IMR-90 (cell line): ENCODE measurements at regions not wholly inside any gene's neighbourhood (a gene's known extent, or its start where the extent isn't known, plus 50 kb on each side); places are given as distances from the start of the nearest gene placed in this dataset.

Experiments used
- ATAC-seq: fragments of 200-7000 bp; cut with Tn5 transposase; 2 replicates; pipeline ENCODE4 v1.9.1; 2020; ENCODE audit warnings: low read depth, mild to moderate bottlenecking, moderate library complexity
- BruUV-seq: library from RNA; stranded (reverse); fragments of 400-500 nt; replicated peaks from 2 replicates; lab custom pipeline; 2021; lab: Mats Ljungman, UMichigan
- CTCF ChIA-PET: fragments of 300-600 bp; formaldehyde crosslinking; extraction: SDS; loops from one replicate; lab custom pipeline; 2021; ENCODE audit warnings: antibody characterized with exemption; lab: Yijun Ruan, JAX
- POLR2A ChIA-PET: fragments of 300-600 bp; sonication (Branson Sonifier 250); formaldehyde crosslinking; loops from one replicate; lab custom pipeline; 2022; ENCODE audit warnings: antibody characterized with exemption; ENCODE audit not compliant: unreplicated experiment; lab: Charles Lee
- DNase-seq: peaks from one replicate; pipeline ENCODE4 v3.0.0; 2013
- H2AFZ ChIP-seq: replicated peaks from 2 replicates; pipeline ENCODE3; 2013; ENCODE audit warnings: low read length, mild to moderate bottlenecking; ENCODE audit not compliant: poor library complexity
- H2AK5ac ChIP-seq: 2 replicates; pipeline ENCODE4 v1.6.1; 2013; ENCODE audit warnings: low read depth, low read length, inconsistent platforms
- H2AK9ac ChIP-seq: replicated peaks from 2 replicates; pipeline ENCODE3; 2013; ENCODE audit warnings: mild to moderate bottlenecking, low read depth, low read length, moderate library complexity; ENCODE audit not compliant: poor library complexity
- H2BK120ac ChIP-seq: 2 replicates; pipeline ENCODE4 v1.6.1; 2013; ENCODE audit warnings: low read depth, low read length, inconsistent platforms
- H2BK15ac ChIP-seq: 3 replicates; pipeline ENCODE4 v1.6.1; 2013; ENCODE audit warnings: low read depth, low read length, inconsistent platforms
- H2BK20ac ChIP-seq: 2 replicates; pipeline ENCODE4 v1.6.1; 2013; ENCODE audit warnings: low read depth, mild to moderate bottlenecking, inconsistent platforms, low read length, moderate library complexity
- H2BK5ac ChIP-seq: 2 replicates; pipeline ENCODE4 v1.6.1; 2013; ENCODE audit warnings: mild to moderate bottlenecking, low read depth, low read length, inconsistent platforms; ENCODE audit not compliant: poor library complexity, severe bottlenecking
- H3K14ac ChIP-seq: replicated peaks from 2 replicates; pipeline ENCODE4 v1.6.1; 2013; ENCODE audit warnings: low read depth, low read length, inconsistent platforms
- H3K18ac ChIP-seq: 2 replicates; pipeline ENCODE4 v1.6.1; 2013; ENCODE audit warnings: low read depth, low read length, control low read depth
- H3K23ac ChIP-seq: 2 replicates; pipeline ENCODE4 v1.6.1; 2013; ENCODE audit warnings: low read depth, low read length, inconsistent platforms
- H3K27ac ChIP-seq: 2 replicates; pipeline ENCODE4 v1.5.1; 2013; ENCODE audit warnings: mild to moderate bottlenecking, control low read depth, low read length; ENCODE audit not compliant: insufficient read depth
- H3K27me3 ChIP-seq: 2 replicates; pipeline ENCODE4 v1.6.1; 2013; ENCODE audit warnings: low read length; ENCODE audit not compliant: control insufficient read depth, insufficient read depth
- H3K36me3 ChIP-seq: 2 replicates; pipeline ENCODE4 v1.6.1; 2013; ENCODE audit warnings: low read length, mixed read lengths; ENCODE audit not compliant: control insufficient read depth, insufficient read depth
- H3K4ac ChIP-seq: 2 replicates; pipeline ENCODE4 v1.6.1; 2013; ENCODE audit warnings: low read depth, low read length, inconsistent platforms
- H3K4me1 ChIP-seq: 2 replicates; pipeline ENCODE4 v1.6.1; 2013; ENCODE audit warnings: low read length, mixed read lengths; ENCODE audit not compliant: control insufficient read depth, insufficient read depth
- H3K4me2 ChIP-seq: 2 replicates; pipeline ENCODE4 v1.6.1; 2013; ENCODE audit warnings: low read depth, mild to moderate bottlenecking, control low read depth, low read length, moderate library complexity
- H3K4me3 ChIP-seq: 2 replicates; pipeline ENCODE4 v1.5.1; 2013; ENCODE audit warnings: low read depth, mild to moderate bottlenecking, control low read depth, low read length, moderate library complexity; ENCODE audit not compliant: insufficient read depth
- H3K56ac ChIP-seq: 2 replicates; pipeline ENCODE4 v1.6.1; 2013; ENCODE audit warnings: low read length, inconsistent platforms; ENCODE audit not compliant: insufficient read depth; ENCODE audit errors: extremely low read depth
- H3K79me1 ChIP-seq, 2 experiments: 2 replicates each; pipeline ENCODE4 v1.6.1; 2013; ENCODE audit warnings: low read length in 2 of 2, inconsistent platforms in 1 of 2, low read depth in 1 of 2
- H3K9ac ChIP-seq: 2 replicates; pipeline ENCODE4 v1.6.1; 2013; ENCODE audit warnings: low read depth, low read length, control low read depth
- H3K9me1 ChIP-seq: 2 replicates; pipeline ENCODE4 v1.6.1; 2013; ENCODE audit warnings: low read length, inconsistent platforms; ENCODE audit not compliant: insufficient read depth
- H3K9me3 ChIP-seq: 2 replicates; pipeline ENCODE4 v1.6.1; 2013; ENCODE audit warnings: low read length; ENCODE audit not compliant: control insufficient read depth, insufficient read depth
- H4K20me1 ChIP-seq: 2 replicates; pipeline ENCODE4 v1.6.1; 2013; ENCODE audit warnings: low read length, inconsistent platforms; ENCODE audit not compliant: insufficient read depth
- H4K5ac ChIP-seq: 2 replicates; pipeline ENCODE4 v1.6.1; 2013; ENCODE audit warnings: mild to moderate bottlenecking, low read depth, low read length, control low read depth
- H4K8ac ChIP-seq, 2 experiments: 2 replicates each; pipeline ENCODE4 v1.6.1; 2013; ENCODE audit warnings: low read depth in 2 of 2, low read length in 2 of 2, control low read depth in 1 of 2, inconsistent platforms in 1 of 2
- H4K91ac ChIP-seq: 2 replicates; pipeline ENCODE4 v1.6.1; 2013; ENCODE audit warnings: low read depth, low read length, inconsistent platforms; ENCODE audit not compliant: insufficient read depth
- BHLHE40 ChIP-seq: fragments of 150-350 bp; IDR thresholded peaks from 2 replicates; pipeline ENCODE4 v1.6.1; 2016; ENCODE audit warnings: mild to moderate bottlenecking, low read depth, low read length
- CEBPB ChIP-seq: IDR thresholded peaks from 2 replicates; pipeline ENCODE4 v1.6.1; 2012; ENCODE audit warnings: low read depth, low read length, improper control_type of control experiment
- CHD1 ChIP-seq: IDR thresholded peaks from 2 replicates; pipeline ENCODE4 v1.6.1; 2012; ENCODE audit warnings: low read depth, low read length, improper control_type of control experiment
- CTCF ChIP-seq: conservative IDR thresholded peaks from 2 replicates; pipeline ENCODE4 v1.5.1; 2012; ENCODE audit warnings: mild to moderate bottlenecking, low read depth, low read length, improper control_type of control experiment
- ELK1 ChIP-seq: fragments of 150-350 bp; IDR thresholded peaks from 2 replicates; pipeline ENCODE4 v1.6.1; 2016; ENCODE audit warnings: low read depth, mild to moderate bottlenecking, low read length, moderate library complexity, borderline replicate concordance
- FOS ChIP-seq: fragments of 150-350 bp; IDR thresholded peaks from 2 replicates; pipeline ENCODE4 v1.6.1; 2016; ENCODE audit warnings: low read depth, low read length
- MAFK ChIP-seq: IDR thresholded peaks from 2 replicates; pipeline ENCODE4 v1.6.1; 2012; ENCODE audit warnings: low read depth, low read length, improper control_type of control experiment
- MXI1 ChIP-seq: IDR thresholded peaks from 2 replicates; pipeline ENCODE4 v1.6.1; 2012; ENCODE audit warnings: low read depth, mild to moderate bottlenecking, low read length, moderate library complexity, borderline replicate concordance
- NFE2L2 ChIP-seq: fragments of 150-350 bp; IDR thresholded peaks from 2 replicates; pipeline ENCODE4 v1.6.1; 2016; ENCODE audit warnings: low read depth, mild to moderate bottlenecking, low read length
- POLR2A ChIP-seq: IDR thresholded peaks from 2 replicates; pipeline ENCODE4 v1.6.1; 2012; ENCODE audit warnings: mild to moderate bottlenecking, low read depth, low read length
- RAD21 ChIP-seq: IDR thresholded peaks from 2 replicates; pipeline ENCODE4 v1.6.1; 2012; ENCODE audit warnings: low read length, improper control_type of control experiment
- RFX5 ChIP-seq: IDR thresholded peaks from 2 replicates; pipeline ENCODE4 v1.8.0; 2012; ENCODE audit warnings: low read depth, mild to moderate bottlenecking, low read length, moderate library complexity
- SMC3 ChIP-seq: fragments of 150-350 bp; IDR thresholded peaks from 2 replicates; pipeline ENCODE4 v1.6.1; 2016; ENCODE audit warnings: low read depth, mild to moderate bottlenecking, antibody characterized with exemption, low read length, moderate library complexity
- USF2 ChIP-seq: fragments of 150-350 bp; IDR thresholded peaks from 2 replicates; pipeline ENCODE4 v1.6.1; 2017; ENCODE audit warnings: mild to moderate bottlenecking, antibody characterized with exemption, low read length, low read depth
- WGBS, 2 experiments: methylation state at CpG; one replicate each; pipeline versions ENCODE4 v1.1.5 to v1.1.7; 2013; ENCODE audit warnings: missing lambda C conversion rate in 2 of 2; ENCODE audit not compliant: insufficient read length in 1 of 2; ENCODE audit errors: extremely low coverage in 2 of 2; 5-methylcytosine and 5-hydroxymethylcytosine counted together
- dilution Hi-C: fragments of 300-500 bp; cut with HindIII; formaldehyde crosslinking; loops from one replicate; pipeline ENCODE4 v1.14.3; 2018; ENCODE audit warnings: low sequenced_read_pairs; ENCODE audit not compliant: unreplicated experiment
- in situ Hi-C: fragments of 300-500 bp; cut with MboI; formaldehyde crosslinking; loops from 3 replicates; pipeline ENCODE4 v1.14.3; 2019; ENCODE audit warnings: low sequenced_read_pairs, inconsistent platforms, mixed read lengths
- intact Hi-C: fragments of 100-400 bp; cut with micrococcal nuclease; formaldehyde crosslinking; loops from 2 replicates; pipeline ENCODE4 v1.10.0; 2022

- H3K27ac ChIP-seq, result no peak overlapping the region
- H3K4me2 ChIP-seq, result no peak overlapping the region
- H4K91ac ChIP-seq, result no peak overlapping the region
- H3K9me3 ChIP-seq, result peaks cover 8% of the 10 kb centered on the region
- H3K4ac ChIP-seq, result no peak overlapping the region
- no peak overlapping the region for H3K18ac ChIP-seq
- no peak overlapping the region for H4K8ac ChIP-seq
- no peak overlapping the region for H2BK5ac ChIP-seq
- no peaks in the 10 kb centered on the region for H3K4me1 ChIP-seq
- intact Hi-C loops (no loop called here), in situ Hi-C loops (no loop called here), dilution Hi-C loops (no loop called here)
- no peaks in the 10 kb centered on the region for H3K27me3 ChIP-seq
- BruUV-seq, result no TSS peak
- no peak overlapping the region for H3K14ac ChIP-seq
- no peaks in the 10 kb centered on the region for H3K9me1 ChIP-seq
- H2AK9ac ChIP-seq, result no peak overlapping the region
- no peaks in the 10 kb centered on the region for H3K79me1 ChIP-seq
- H4K20me1 ChIP-seq, result no peaks in the 10 kb centered on the region
- DNase-seq, result no peak
- ChIA-PET POLR2A (no interaction called here), CTCF (no interaction called here)
- no peaks in the 10 kb centered on the region for H3K36me3 ChIP-seq
- H2AFZ ChIP-seq, result no peak overlapping the region
- H2AK5ac ChIP-seq, result no peak overlapping the region
- no peak overlapping the region for H2BK120ac ChIP-seq
- WGBS, 2 experiments, result no CpG with 5 or more reads among the region's 5 CpGs
- no peak overlapping the region for H4K5ac ChIP-seq
- H3K23ac ChIP-seq, result no peak overlapping the region
- H3K56ac ChIP-seq, result no peak overlapping the region
- no peak for ATAC-seq
- H2BK20ac ChIP-seq, result no peak overlapping the region
- TF ChIP-seq SMC3 (no peak), USF2 (no peak), ELK1 (no peak), NFE2L2 (no peak), POLR2A (no peak), CTCF (no peak), MXI1 (no peak), RFX5 (no peak), BHLHE40 (no peak), CHD1 (no peak), MAFK (no peak), FOS (no peak), CEBPB (no peak), RAD21 (no peak)
- H3K9ac ChIP-seq, result no peak overlapping the region
- no peak overlapping the region for H3K4me3 ChIP-seq
- H2BK15ac ChIP-seq, result no peak overlapping the region
These were observed 657.8 kb downstream of the MCTP2 start for GRCh38 chr15:94889153-94889552.
